Stimulated activated CD4-positive, alpha-beta T cell treated with anti-CD3 and anti-CD28 coated beads, Interleukin-2, amount 100 ng/mL, for 24 hours (primary cell): ENCODE measurements at regions not wholly inside any gene's neighbourhood (a gene's known extent, or its start where the extent isn't known, plus 50 kb on each side); places are given as distances from the start of the nearest gene placed in this dataset.
"Not testable (repeated sequence)": the region's sequence is repeated elsewhere in the genome, so short reads cannot be mapped to it uniquely, and the experiment has no call there.

Source experiments
- DNase-seq, 2 donors: peaks; one replicate each; pipeline ENCODE4 v3.0.0-alpha.2; 2020

DNA sequence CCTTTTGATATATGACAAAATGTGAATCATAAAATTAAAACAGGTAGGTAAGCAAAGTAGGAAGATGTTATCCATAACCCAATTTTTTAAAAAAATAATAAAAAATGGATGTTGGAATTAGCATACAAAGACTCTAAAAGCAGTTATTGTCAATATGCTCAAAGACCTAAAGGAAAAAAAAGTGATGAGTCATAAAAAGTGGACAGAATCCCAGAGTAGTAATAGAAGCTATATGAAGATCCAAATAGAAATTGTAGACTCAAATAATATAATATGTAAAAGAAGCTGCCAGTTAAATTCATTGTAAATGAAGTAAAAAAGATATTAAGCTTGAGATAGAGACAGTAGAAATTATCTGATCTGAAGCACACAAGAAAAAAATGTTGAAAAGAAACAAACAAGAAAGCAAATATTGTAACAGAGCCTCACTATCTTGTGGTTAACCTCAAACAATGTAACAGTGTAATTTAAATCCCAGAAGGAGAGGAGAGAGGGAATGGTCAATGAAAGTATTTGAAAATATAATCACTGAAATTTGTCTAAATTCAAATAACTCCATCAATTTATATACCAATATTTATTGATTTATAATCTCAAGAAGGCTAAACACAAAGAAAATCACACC lies 773.4 kb upstream of the RAG2 start:
- DNase-seq, result no peak

- DNase-seq, result no peak
Measured at GRCh38 chr11:37370817-37371216, 772.8 kb upstream of the RAG2 start.

GRCh38 chr11:37364246-37364839 lies 766.3 kb upstream of the RAG2 start:
- DNase-seq, result no peak

GRCh38 chr11:37353192-37353591 lies 755.2 kb upstream of the RAG2 start:
- DNase-seq, result no peak

DNA sequence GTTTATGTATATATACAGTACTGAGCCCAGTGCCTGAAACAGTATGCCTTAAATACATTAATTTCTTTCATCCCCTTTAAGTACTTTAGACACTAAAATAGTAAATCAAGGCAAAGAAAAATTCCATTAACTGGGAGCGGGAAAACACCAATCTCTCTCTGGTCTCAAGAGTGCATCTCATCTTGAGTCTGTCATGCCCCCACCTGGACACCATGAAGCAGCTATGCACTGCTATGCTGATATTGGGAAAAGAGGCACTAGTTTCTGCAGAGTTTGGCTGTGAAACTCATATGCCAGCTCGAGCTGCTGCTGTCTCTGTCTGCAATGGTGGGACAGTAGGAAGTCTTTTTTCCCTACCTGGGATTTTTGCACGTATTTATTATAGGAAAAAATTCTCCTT lies 754.4 kb upstream of the RAG2 start:
- no peak for DNase-seq

DNA sequence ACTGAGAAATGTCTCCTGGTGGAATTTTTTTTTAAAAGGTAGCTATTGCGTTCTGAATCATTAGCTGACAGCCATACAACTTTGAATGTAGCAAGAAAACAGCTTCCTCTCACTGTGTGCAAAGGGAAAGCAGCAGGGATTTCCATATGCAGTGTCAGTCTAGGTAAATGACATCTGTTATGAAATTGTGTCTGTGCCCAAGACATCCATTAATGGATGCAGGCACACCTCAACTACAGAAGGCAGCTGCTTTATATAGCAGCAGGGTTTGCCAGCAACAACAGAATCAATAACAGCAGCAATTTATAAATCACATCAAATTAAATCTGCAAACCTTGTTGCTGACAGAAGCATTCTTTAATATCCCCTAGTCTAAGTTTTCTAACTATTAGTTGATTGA lies 745.3 kb upstream of the RAG2 start:
- DNase-seq, result no peak

GRCh38 chr11:37336401-37336800 lies 738.4 kb upstream of the RAG2 start:
- no peak for DNase-seq

- DNase-seq, result no peak
Measured at GRCh38 chr11:37333345-37333744, 735.3 kb upstream of the RAG2 start.

- DNase-seq, result no peak
Measured at GRCh38 chr11:37323843-37324242, 725.8 kb upstream of the RAG2 start.

GRCh38 chr11:37322333-37323194 lies 724.5 kb upstream of the RAG2 start:
- no peak for DNase-seq

DNA sequence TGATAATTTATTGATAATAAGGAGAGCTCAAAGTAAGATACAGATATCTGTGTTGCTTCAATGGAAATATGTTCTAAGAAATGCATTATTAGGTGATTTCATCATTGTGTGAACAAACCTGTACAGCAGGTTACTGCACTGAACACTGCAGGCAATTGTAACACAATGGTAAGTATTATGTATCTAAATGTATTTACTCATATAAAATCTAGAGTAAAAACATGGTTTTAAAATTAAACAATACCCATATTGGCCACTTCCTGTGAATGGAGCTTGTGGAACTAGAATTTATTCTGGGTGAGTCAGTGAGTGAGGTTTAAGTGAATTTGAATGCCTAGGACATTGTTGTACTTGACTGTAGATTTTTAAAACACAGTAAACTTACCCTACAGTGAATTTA lies 722.9 kb upstream of the RAG2 start:
- DNase-seq, result no peak

DNA sequence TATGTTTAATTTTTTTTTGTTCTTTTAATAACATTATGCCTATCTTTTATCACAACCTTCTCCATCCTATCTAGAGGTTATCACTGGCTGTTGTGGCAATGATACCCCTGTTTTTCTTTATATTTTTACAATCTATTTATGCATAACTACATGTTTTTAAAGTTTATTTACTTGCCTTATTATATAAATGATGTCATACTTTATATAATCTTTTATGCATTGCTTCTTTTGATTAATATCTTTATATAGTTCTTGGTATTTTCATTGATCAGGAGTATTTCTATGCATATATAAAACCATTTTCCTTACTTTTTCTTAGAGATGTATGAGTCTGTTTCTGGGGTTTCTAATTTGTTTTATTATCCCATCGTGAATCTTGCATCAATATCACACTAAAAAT lies 719.8 kb upstream of the RAG2 start:
- DNase-seq, result no peak

- no peak for DNase-seq
Measured at GRCh38 chr11:37313266-37313665, 715.2 kb upstream of the RAG2 start.

DNA sequence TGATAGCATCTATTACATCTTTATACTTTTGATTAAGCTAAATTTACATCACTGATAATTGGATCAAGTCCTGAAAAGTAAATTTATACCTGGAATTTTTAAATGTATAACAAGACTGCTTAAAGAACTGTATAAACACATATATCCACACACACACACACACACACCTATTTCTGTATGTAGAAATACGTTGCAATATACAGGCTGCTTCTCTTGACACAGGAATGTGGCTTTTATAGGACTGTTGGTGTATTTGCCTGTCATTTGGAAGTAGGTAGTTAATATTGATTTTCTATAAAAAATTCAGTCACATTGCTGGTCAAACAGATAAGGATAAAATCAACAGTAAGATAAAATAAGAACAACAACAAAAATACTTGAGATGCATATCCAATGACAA lies 708.5 kb upstream of the RAG2 start:
- DNase-seq, result no peak

- DNase-seq, result not testable (repeated sequence)
Measured at GRCh38 chr11:37301405-37301804, 703.4 kb upstream of the RAG2 start.

DNA sequence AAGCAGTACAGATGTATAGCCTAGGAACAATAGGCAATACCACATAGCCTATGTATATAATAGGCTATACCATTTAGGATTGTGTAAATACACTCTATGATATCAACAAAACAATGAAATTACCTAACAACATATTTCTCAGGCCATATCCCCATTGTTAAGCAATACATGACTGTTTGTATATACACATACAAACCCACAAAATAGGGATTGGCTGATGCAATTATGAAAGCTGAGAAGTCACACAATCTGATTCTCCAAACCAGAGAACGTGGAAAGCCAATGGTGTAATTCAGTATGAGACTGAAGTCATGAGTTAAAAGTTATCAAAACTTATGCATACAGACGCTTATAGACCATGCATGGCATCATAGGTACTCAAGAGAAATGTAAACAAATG lies 700.1 kb upstream of the RAG2 start:
- DNase-seq, result no peak

- no peak for DNase-seq
Measured at GRCh38 chr11:37286890-37287289, 688.9 kb upstream of the RAG2 start.

DNA sequence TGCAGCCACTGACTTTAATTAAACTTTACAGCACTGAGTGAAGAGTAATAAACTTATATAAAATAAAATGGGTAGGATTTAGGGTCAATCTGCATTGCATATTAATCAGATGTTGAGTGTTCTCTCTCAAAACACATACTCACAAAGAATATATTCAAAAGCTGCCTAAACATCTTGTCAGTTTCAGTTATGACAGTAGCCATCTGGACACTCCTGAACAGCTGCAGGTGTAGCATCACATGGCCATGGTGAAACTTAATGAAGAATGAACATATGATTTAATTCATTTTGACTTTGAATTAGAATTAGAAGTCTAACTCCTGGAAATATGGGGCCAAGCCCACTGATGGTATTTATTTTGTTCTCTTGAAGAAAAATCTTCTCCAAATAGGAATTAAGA lies 684.3 kb upstream of the RAG2 start:
- no peak for DNase-seq

GRCh38 chr11:37280200-37280599 lies 682.2 kb upstream of the RAG2 start:
- no peak for DNase-seq

DNA sequence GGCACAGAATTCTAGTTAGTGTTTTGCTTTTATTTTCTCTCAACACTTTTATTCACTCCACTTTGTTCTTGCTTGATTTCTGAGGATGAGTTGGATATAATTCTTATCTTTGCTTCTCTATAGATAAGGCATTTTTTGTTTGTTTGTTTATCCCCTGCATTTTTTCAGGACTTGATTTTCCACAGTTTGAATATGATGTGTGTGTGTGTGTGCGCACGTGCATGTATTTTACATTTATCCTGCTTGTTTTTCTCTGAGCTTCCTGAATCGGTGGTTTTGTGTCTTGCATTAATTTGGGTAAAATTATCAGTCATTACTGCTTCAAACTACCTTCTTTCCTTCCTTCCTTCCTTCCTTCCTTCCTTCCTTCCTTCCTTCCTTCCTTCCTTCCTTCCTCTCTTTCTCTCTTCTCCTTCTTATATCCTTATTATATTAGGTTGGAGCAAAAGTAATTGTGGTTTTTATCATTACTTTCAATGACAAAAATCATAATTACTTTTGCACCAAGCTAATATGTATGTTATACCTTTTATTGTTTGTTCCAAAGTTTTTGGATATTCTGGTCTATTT lies 679.9 kb upstream of the RAG2 start:
- no peak for DNase-seq

DNA sequence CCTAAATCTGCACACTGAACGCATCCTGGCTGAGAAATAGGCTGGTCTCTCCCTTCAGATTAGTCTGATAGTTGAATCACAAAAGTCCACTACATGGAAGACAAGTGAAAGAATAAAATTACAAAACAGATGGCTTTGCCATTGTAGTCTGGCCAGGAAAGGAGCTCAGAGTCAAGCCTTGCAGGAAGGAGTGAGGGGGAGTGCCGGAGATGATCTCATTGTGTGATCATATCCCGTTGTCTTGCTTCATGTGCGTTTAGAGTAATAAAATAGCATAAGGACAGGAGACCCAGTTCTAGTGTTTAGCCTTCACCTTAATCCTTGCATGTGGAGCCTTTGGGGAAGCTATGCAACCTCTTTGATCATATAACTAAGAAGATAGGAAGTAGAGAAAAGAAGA lies 666.7 kb upstream of the RAG2 start:
- DNase-seq, result no peak

GRCh38 chr11:37264060-37264459 lies 666.0 kb upstream of the RAG2 start:
- DNase-seq, result no peak

GRCh38 chr11:37263467-37263866 lies 665.4 kb upstream of the RAG2 start:
- not testable (repeated sequence) for DNase-seq

GRCh38 chr11:37259734-37260133 lies 661.7 kb upstream of the RAG2 start:
- DNase-seq, result no peak
